ENCODE measurements at regions not wholly inside any gene's neighbourhood (a gene's known extent, or its start where the extent isn't known, plus 50 kb on each side); places are given as distances from the start of the nearest gene placed in this dataset.

GRCh38 chr20:58590679-58591473 lies 60.2 kb upstream of the STX16 start:
- Mint-ChIP-seq H3K9me3 (peaks cover under 1% of the 10 kb centered on the region), H3K27me3 (ENCODE audit: insufficient read depth) (peaks cover 12% of the 10 kb centered on the region), H3K4me1 (peaks cover 12% of the 10 kb centered on the region), H3K36me3 (ENCODE audit: low read depth) (no peaks in the 10 kb centered on the region), H3K27ac (no peak overlapping the region), H3K4me3 (no peak overlapping the region)
- no peaks in the 10 kb centered on the region for H3K4me1 ChIP-seq (ENCODE audit: control insufficient read depth, insufficient read depth, low read length)
- H3K27me3 ChIP-seq (ENCODE audit: control insufficient read depth, insufficient read depth, low read length, poor library complexity, severe bottlenecking), result no peaks in the 10 kb centered on the region
- no peaks in the 10 kb centered on the region for H3K9me3 ChIP-seq (ENCODE audit: control insufficient read depth, low read length)
- TF ChIP-seq CTCF (conservative IDR thresholded peaks at IDR 0.05), result no peak
- no peak for DNase-seq
- no peak overlapping the region for H3K27ac ChIP-seq (ENCODE audit: low read depth, low read length)
- 80 to 82% methylated on average over 8 to 12 of the region's 12 CpGs for WGBS, 2 experiments (ENCODE audit: insufficient coverage in 1 of 2, insufficient read length in 1 of 2)
- no peaks in the 10 kb centered on the region for H3K36me3 ChIP-seq (ENCODE audit: control insufficient read depth, insufficient read depth, low read length)
- no peak overlapping the region for H3K4me3 ChIP-seq (ENCODE audit: low read length)
- H3K9ac ChIP-seq (ENCODE audit: extremely low read depth, low read length, poor library complexity, severe bottlenecking), result no peak overlapping the region

GRCh38 chr20:58587467-58587866 lies 63.6 kb upstream of the STX16 start:
- Histone ChIP-seq H3K27ac (ENCODE audit: low read depth, low read length) (no peak overlapping the region), H3K4me3 (ENCODE audit: low read length) (no peak overlapping the region), H3K9me3 (ENCODE audit: control insufficient read depth, low read length) (peaks cover 5% of the 10 kb centered on the region), H3K9ac (ENCODE audit: extremely low read depth, low read length, poor library complexity, severe bottlenecking) (no peak overlapping the region), H3K36me3 (ENCODE audit: control insufficient read depth, insufficient read depth, low read length) (no peaks in the 10 kb centered on the region), H3K27me3 (ENCODE audit: control insufficient read depth, insufficient read depth, low read length, poor library complexity, severe bottlenecking) (peaks cover 6% of the 10 kb centered on the region), H3K4me1 (ENCODE audit: control insufficient read depth, insufficient read depth, low read length) (no peaks in the 10 kb centered on the region)
- 90 to 94% methylated on average over 6 to 9 of the region's 9 CpGs for WGBS, 2 experiments (ENCODE audit: insufficient coverage in 1 of 2, insufficient read length in 1 of 2)
- Mint-ChIP-seq H3K27me3 (ENCODE audit: insufficient read depth) (peaks cover 17% of the 10 kb centered on the region), H3K36me3 (ENCODE audit: low read depth) (no peaks in the 10 kb centered on the region), H3K4me3 (no peak overlapping the region), H3K9me3 (peaks cover 8% of the 10 kb centered on the region), H3K27ac (no peak overlapping the region), H3K4me1 (peaks cover 12% of the 10 kb centered on the region)
- no peak for DNase-seq
- TF ChIP-seq CTCF (conservative IDR thresholded peaks at IDR 0.05), result no peak

GRCh38 chr20:58586565-58587093 lies 64.5 kb upstream of the STX16 start:
- no peak overlapping the region for H3K27ac ChIP-seq (ENCODE audit: low read depth, low read length)
- Mint-ChIP-seq H3K9me3 (peaks cover 15% of the 10 kb centered on the region), H3K4me1 (peaks cover 11% of the 10 kb centered on the region), H3K4me3 (no peak overlapping the region), H3K36me3 (ENCODE audit: low read depth) (peaks cover under 1% of the 10 kb centered on the region), H3K27me3 (ENCODE audit: insufficient read depth) (peaks cover 17% of the 10 kb centered on the region), H3K27ac (no peak overlapping the region)
- H3K27me3 ChIP-seq (ENCODE audit: control insufficient read depth, insufficient read depth, low read length, poor library complexity, severe bottlenecking), result peaks cover 6% of the 10 kb centered on the region
- H3K4me1 ChIP-seq (ENCODE audit: control insufficient read depth, insufficient read depth, low read length), result no peaks in the 10 kb centered on the region
- WGBS, 2 experiments (ENCODE audit: insufficient coverage in 1 of 2, insufficient read length in 1 of 2), result 83 to 100% methylated on average over 1 to 6 of the region's 6 CpGs
- H3K36me3 ChIP-seq (ENCODE audit: control insufficient read depth, insufficient read depth, low read length), result no peaks in the 10 kb centered on the region
- TF ChIP-seq CTCF (conservative IDR thresholded peaks at IDR 0.05), result no peak
- no peak overlapping the region for H3K4me3 ChIP-seq (ENCODE audit: low read length)
- H3K9ac ChIP-seq (ENCODE audit: extremely low read depth, low read length, poor library complexity, severe bottlenecking), result no peak overlapping the region
- H3K9me3 ChIP-seq (ENCODE audit: control insufficient read depth, low read length), result peaks cover 11% of the 10 kb centered on the region
- DNase-seq, result no peak

Data from endodermal cell (in vitro differentiated cells).